Keratinocyte (primary cell): ENCODE measurements at regions not wholly inside any gene's neighbourhood (a gene's known extent, or its start where the extent isn't known, plus 50 kb on each side); places are given as distances from the start of the nearest gene placed in this dataset.

Experiments
- DNase-seq: peaks from one replicate; pipeline ENCODE4 v3.0.0-alpha.2; 2011; ENCODE audit warnings: low read depth, missing footprints, low spot score
- FAIRE-seq: peaks from 2 replicates; lab custom pipeline; 2011; peaks lifted over from hg19 to GRCh38; lab: Jason Lieb, UNC
- H2AFZ ChIP-seq: 2 replicates; pipeline ENCODE4 v1.6.0; 2012; ENCODE audit warnings: low read length, control low read depth, inconsistent platforms; ENCODE audit not compliant: control insufficient read depth
- H3K27ac ChIP-seq: 2 replicates; pipeline ENCODE4 v1.5.1; 2011; ENCODE audit warnings: low read length; ENCODE audit not compliant: control insufficient read depth, insufficient read depth
- H3K27me3 ChIP-seq: 3 replicates; pipeline ENCODE4 v1.6.0; 2011; ENCODE audit warnings: low read length; ENCODE audit not compliant: control insufficient read depth, insufficient read depth; ENCODE audit errors: extremely low read depth
- H3K36me3 ChIP-seq, 2 experiments: 2 replicates in 1 of 2; 3 replicates in 1 of 2; pipeline ENCODE4 v1.5.1; 2011; ENCODE audit warnings: low read length in 2 of 2, mild to moderate bottlenecking in 1 of 2; ENCODE audit not compliant: control insufficient read depth in 2 of 2, insufficient read depth in 2 of 2; ENCODE audit errors: extremely low read depth in 1 of 2
- H3K4me1 ChIP-seq: 3 replicates; pipeline ENCODE4 v1.5.1; 2011; ENCODE audit warnings: low read length; ENCODE audit not compliant: control insufficient read depth, insufficient read depth; ENCODE audit errors: extremely low read depth
- H3K4me2 ChIP-seq: 3 replicates; pipeline ENCODE4 v1.6.0; 2011; ENCODE audit warnings: low read depth, low read length; ENCODE audit not compliant: control insufficient read depth, insufficient read depth; ENCODE audit errors: extremely low read depth
- H3K4me3 ChIP-seq, 3 experiments: fragments of 200-600 bp in 1 of 3; sonication (generic) in 1 of 3; 2 replicates in 2 of 3; 3 replicates in 1 of 3; pipeline ENCODE4 v1.5.1; 2011 to 2016; ENCODE audit warnings: low read length in 3 of 3, mild to moderate bottlenecking in 3 of 3, control low read depth in 2 of 3, inconsistent platforms in 1 of 3, low read depth in 1 of 3, mixed read lengths in 1 of 3, mixed run types in 1 of 3, moderate library complexity in 1 of 3; ENCODE audit not compliant: control insufficient read depth in 2 of 3, insufficient read depth in 2 of 3; ENCODE audit errors: extremely low read depth in 1 of 3
- H3K79me2 ChIP-seq: 2 replicates; pipeline ENCODE4 v1.6.0; 2012; ENCODE audit warnings: low read length; ENCODE audit not compliant: control insufficient read depth, insufficient read depth
- H3K9ac ChIP-seq: 3 replicates; pipeline ENCODE4 v1.6.0; 2011; ENCODE audit warnings: low read length; ENCODE audit not compliant: control insufficient read depth, insufficient read depth; ENCODE audit errors: extremely low read depth
- H3K9me1 ChIP-seq: 3 replicates; pipeline ENCODE4 v1.6.0; 2011; ENCODE audit warnings: low read length; ENCODE audit not compliant: control insufficient read depth, insufficient read depth; ENCODE audit errors: extremely low read depth
- H3K9me3 ChIP-seq: 2 replicates; pipeline ENCODE4 v1.5.1; 2012; ENCODE audit warnings: low read depth, low read length; ENCODE audit not compliant: control insufficient read depth
- H4K20me1 ChIP-seq: 3 replicates; pipeline ENCODE4 v1.6.0; 2011; ENCODE audit warnings: low read length; ENCODE audit not compliant: control insufficient read depth, insufficient read depth; ENCODE audit errors: extremely low read depth
- CTCF ChIP-seq, 3 experiments: IDR thresholded peaks in 1 of 3; conservative IDR thresholded peaks in 1 of 3; optimal IDR thresholded peaks in 1 of 3; 2 replicates in 2 of 3; 3 replicates in 1 of 3; pipeline versions ENCODE3 to v1.5.1; 2011; ENCODE audit warnings: low read length in 3 of 3, mild to moderate bottlenecking in 3 of 3, moderate library complexity in 2 of 3, control low read depth in 1 of 3, inconsistent platforms in 1 of 3; ENCODE audit not compliant: insufficient read depth in 2 of 3; ENCODE audit errors: extremely low read depth in 1 of 3
- EZH2 ChIP-seq: IDR thresholded peaks from one replicate; pipeline ENCODE4 v1.6.1; 2012; ENCODE audit warnings: inconsistent platforms, mild to moderate bottlenecking, low read length, moderate library complexity
- dilution Hi-C: fragments of 300-500 bp; cut with MboI; formaldehyde crosslinking; loops from one replicate; pipeline ENCODE4 v1.7.0; 2020; ENCODE audit warnings: low sequenced_read_pairs; ENCODE audit not compliant: extremely low pct_ligation_motif_present

- no peak for DNase-seq
- no peaks in the 10 kb centered on the region for H3K9me3 ChIP-seq
Observed at GRCh38 chr11:103659743-103660142, 376.7 kb upstream of the DDI1 start.

GRCh38 chr11:103661185-103661584 lies 375.3 kb upstream of the DDI1 start:
- TF ChIP-seq CTCF (optimal IDR thresholded peaks at IDR 0.05 in 1 of 3, IDR thresholded peaks at IDR 0.05 in 1 of 3, conservative IDR thresholded peaks at IDR 0.05 in 1 of 3; ENCODE audit: extremely low read depth in 1 of 3, insufficient read depth in 2 of 3, low read length in 3 of 3) (no peak), EZH2 (no peak)
- no peaks in the 10 kb centered on the region for H3K79me2 ChIP-seq

More at GRCh38 chr11:103659743-103660142, 376.7 kb upstream of the DDI1 start:
- Histone ChIP-seq H3K4me2 (no peak overlapping the region), H3K27ac (no peak overlapping the region), H3K4me1 (no peaks in the 10 kb centered on the region), H2AFZ (no peak overlapping the region), H3K27me3 (no peaks in the 10 kb centered on the region), H3K4me3 (no peak overlapping the region), H3K79me2 (no peaks in the 10 kb centered on the region), H3K9ac (no peak overlapping the region), H4K20me1 (no peaks in the 10 kb centered on the region), H3K9me1 (no peaks in the 10 kb centered on the region), H3K36me3 (no peaks in the 10 kb centered on the region)
- FAIRE-seq: no peak
- TF ChIP-seq CTCF (optimal IDR thresholded peaks at IDR 0.05 in 1 of 3, IDR thresholded peaks at IDR 0.05 in 1 of 3, conservative IDR thresholded peaks at IDR 0.05 in 1 of 3; ENCODE audit: extremely low read depth in 1 of 3, insufficient read depth in 2 of 3, low read length in 3 of 3): no peak
- TF ChIP-seq EZH2: no peak
- dilution Hi-C loops: no loop called here

More at GRCh38 chr11:103661185-103661584, 375.3 kb upstream of the DDI1 start:
- Histone ChIP-seq H2AFZ (no peak overlapping the region), H3K36me3 (no peaks in the 10 kb centered on the region), H3K9me3 (no peaks in the 10 kb centered on the region), H3K4me1 (no peaks in the 10 kb centered on the region), H3K9me1 (no peaks in the 10 kb centered on the region), H3K4me2 (no peak overlapping the region), H3K27ac (no peak overlapping the region), H3K9ac (no peak overlapping the region), H3K27me3 (no peaks in the 10 kb centered on the region), H4K20me1 (no peaks in the 10 kb centered on the region), H3K4me3 (no peak overlapping the region)
- FAIRE-seq (no peak), DNase-seq (no peak)
- dilution Hi-C loops: no loop called here
